Amniotic epithelial cell (primary cell): ENCODE measurements at regions not wholly inside any gene's neighbourhood (a gene's known extent, or its start where the extent isn't known, plus 50 kb on each side); places are given as distances from the start of the nearest gene placed in this dataset.
A peak's percentile ranks its signal among the peaks of the same experiment; 100 is the strongest.
"Not testable (repeated sequence)": the region's sequence is repeated elsewhere in the genome, so short reads cannot be mapped to it uniquely, and the experiment has no call there.

Source experiments
- DNase-seq: peaks from one replicate; pipeline ENCODE4 v3.0.0-alpha.2; 2010; ENCODE audit warnings: low read depth

DNA sequence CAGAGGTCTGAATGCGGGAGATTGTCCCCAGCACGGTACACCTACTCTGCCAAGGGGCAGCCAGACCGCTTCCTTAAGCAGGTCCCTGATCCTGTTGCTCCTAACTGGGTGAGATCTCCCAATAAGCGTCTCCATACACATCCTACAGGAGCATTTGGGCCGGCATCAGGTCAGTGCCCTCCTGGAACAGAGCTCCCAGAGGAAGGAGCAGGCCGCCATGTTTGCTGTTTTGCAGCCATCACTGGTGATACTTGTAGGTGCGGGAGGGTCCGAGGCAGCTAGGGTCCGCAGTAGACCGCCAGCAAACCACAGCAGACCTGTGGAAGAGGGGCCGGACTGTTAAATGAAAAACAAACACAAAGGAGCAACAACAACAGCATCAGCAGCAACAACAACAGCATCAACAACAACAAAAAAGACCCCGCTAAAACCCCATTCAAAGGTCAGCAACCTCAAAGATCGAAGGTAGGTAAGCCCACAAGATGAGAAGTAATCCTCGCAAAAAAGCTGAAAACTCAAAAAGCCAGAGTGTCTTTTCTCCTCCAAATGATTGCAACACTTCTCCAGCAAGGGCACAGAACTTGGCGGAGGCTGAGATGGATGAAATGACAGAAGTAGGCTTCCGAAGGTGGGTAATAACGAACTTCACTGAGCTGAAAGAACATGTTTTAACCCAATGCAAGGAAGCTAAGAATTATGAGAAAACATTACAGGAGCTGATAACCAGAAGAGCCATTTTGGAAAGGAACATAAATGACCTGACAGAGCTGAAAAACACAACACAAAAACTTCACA lies 79.0 kb upstream of the CDH7 start:
- DNase-seq = no peak

DNA sequence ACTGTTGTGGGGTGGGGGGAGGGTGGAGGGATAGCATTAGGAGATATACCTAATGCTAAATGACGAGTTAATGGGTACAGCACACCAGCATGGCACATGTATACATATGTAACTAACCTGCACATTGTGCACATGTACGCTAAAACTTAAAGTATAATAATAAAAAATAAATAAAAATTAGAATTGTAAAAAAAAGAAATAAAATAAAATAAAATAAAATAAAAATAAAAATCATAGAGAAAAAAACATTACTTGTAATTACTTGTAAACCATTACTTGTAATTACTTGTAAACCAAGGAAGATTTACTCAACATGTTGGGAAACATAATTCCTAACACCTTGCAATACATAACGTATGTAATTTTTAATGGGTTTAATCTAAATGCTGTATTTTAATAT lies 80.7 kb upstream of the CDH7 start:
- DNase-seq = not testable (repeated sequence)

DNA sequence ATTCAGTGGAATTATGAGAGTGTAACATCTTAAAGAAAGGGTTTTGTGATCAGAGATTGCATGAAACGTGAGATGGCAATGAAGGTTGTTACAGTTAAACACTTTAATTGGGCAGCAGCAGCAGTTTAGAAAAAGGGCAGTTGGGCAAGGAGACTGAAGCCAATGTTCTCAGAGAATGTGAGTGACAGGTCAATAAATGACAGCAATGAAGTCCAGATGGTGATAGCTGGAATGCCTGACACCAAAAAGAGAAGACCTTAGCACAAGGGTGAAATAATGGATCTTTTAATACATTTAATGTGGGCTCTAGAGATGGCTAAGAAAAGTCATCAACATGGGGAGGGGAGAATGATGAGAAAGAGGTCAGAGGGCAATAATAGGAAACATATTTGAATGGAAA lies 89.4 kb upstream of the CDH7 start:
- DNase-seq = no peak

DNA sequence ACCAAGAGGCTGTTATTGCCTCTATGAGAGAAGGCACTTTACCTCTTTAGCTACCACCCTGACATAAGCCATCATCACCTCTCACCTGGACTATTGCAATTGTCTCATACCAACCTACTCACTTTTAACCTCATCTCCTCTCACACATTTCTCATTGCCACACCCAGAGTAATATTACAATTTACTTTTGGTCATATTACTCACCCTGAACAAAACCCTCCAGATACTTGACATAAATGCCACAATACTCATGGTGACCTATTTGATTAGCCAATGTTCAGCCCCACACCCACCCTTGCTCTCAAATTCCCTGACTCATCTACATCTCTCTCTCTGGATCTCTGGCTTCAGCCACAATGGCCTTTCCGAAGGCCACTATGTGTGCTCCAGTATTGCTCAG lies 90.9 kb upstream of the CDH7 start:
- DNase-seq = peak; percentile 0

DNA sequence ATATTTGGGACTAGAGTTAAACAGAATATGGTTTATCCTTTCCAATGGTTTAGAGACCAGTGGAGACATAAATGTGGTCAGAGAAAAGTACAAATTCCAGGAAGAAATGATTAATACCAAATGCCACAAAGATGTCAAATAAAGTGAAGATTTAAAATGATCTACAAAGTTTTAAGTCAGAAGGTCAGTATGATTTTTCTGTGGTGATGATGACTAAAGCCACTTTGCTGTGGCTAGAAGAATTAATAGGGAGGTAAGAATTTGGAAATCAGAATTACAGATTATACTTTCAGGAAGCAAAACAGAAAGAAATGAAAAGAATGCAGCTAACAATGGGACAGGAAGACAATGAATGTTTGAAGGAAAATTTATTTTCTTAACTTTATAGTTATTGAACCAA lies 91.5 kb upstream of the CDH7 start:
- no peak for DNase-seq

DNA sequence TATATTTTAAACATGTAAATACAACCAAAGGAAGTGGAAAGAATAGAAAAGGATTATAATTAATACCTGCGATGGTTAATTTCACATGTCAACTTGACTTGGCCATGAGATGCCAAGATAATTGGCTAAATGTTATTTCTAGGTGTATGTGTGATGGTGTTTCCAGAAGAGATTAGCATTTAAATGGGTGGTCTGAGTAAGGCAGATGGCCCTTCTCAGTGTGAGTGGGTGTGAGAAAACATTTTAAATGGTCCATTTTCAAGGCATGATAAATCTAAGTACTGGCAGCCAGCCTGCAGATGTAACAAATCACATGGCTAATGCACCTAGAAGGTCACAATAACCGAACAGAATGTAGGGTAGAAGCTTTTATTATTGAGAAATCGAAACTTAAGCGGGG lies 99.6 kb upstream of the CDH7 start:
- no peak for DNase-seq

DNA sequence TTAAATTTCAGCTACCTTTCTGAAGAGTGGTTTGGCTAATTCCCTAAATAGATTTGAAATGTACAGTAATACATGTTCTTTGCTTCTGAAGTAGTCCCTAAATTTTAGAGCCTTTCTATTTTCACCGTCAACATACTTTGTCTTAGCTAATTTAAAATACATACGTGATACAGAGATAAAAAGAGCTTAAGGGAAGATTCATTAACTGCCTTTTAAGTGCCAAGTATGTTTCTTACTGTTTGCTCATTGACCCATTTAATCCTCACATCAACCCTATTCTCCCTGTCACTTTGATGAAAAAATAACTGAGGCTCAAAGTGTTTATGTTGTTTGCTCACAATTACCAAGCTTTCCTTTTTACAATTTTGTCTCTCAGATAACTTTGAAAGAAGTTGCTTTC lies 118.6 kb upstream of the CDH7 start:
- DNase-seq = no peak

DNA sequence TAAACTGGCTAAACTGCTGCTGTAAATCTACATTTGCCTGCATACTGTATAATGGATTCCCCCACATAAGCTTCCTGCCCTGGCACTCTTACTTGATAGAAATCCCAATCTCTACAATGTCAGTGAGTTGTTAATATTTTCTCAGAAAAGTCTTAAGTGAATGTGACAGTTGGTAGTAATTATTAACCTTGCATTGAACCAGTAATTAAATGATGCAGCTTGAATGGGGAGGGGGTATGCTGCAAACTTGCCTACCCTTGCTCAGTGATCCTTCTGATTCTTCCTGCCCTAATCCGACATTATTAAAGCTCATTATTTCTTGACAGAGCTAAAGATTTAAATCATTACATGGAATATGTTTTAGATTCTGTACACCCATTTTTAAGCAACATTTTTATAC lies 119.0 kb upstream of the CDH7 start:
- no peak for DNase-seq

DNA sequence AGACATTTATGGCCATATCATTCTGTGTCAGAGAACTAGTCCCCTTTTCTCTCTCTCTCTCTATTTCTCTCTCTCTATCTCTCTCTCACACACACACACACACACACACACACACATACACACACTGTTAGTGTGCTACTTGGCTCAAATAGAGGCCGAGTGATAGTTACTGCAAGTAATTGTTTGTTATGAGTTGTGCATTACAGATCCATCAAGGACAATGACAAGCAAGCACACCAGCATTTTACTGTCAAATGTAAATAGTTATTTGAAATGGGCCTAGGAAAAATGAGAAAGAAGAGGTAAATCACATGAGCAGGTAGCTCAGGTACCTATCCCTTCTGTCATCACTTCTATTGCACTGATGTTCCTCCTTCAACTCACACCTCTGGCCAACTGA lies 122.4 kb upstream of the CDH7 start:
- no peak for DNase-seq

DNA sequence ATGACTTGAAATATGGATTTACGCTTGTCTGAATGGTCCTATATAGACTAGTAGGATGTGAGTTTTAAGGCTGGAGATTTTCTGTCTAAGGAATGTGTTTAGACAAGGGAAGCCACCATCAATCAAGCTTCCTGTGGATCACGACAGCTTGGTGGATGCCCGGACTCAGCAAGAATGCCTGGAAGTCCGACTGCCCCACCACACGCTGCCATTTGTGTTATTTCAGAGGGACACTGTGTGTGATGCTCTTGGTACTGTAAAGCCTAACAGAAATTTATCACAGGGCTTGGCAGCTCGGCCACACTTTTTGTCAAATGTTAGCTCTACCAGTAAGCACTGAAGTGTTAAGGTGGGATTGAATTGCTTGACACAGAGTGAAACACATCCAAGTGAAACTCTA lies 127.1 kb upstream of the CDH7 start:
- DNase-seq = no peak

DNA sequence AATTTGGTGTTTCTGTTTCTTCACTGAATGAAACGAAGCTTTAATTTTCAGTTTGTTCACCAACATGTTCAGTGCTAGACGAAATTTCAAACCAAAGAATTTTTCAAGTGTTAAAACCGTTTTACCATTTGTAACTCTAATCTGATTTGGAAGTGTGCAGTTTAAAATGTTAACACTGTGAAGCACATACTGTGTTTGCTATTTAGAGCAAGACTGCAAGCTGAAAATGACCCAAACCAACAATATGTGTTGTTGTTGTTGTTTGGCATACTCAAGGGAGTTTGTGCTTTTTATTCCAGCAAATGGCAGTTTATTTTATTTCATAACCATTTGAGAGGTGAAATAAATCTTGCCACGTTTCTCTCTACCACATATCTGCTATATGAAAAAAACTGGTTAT lies 128.4 kb upstream of the CDH7 start:
- no peak for DNase-seq

DNA sequence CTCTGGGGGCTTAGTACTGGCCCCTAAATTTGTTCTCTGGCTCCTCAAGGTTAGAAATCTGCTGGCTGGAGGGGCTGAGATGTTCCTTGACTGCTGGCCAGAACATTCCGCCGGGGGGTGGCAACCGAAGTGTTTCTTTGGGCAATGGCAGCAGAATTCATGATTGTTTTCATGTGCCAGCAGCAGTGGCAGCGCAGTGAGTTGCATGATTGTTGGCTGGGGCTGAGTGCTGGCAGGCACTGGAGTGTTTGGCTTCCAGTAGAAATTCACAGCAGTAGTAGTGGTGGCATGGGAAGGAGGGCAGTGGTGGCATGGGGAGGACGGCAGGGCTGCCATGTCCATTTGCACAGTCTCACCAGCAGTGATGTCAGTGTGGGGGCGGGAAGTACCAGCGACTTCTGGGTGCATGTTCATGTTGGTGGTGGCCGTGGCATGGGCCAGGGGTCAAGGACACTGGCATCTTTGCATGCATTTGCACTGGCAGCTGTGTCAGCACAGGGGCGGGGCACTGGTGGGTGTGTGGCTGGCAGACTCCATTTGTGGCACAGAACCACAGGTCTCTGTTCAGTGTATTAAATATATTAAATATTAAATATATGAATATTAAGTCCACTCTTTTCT lies 130.6 kb upstream of the CDH7 start:
- DNase-seq = no peak

DNA sequence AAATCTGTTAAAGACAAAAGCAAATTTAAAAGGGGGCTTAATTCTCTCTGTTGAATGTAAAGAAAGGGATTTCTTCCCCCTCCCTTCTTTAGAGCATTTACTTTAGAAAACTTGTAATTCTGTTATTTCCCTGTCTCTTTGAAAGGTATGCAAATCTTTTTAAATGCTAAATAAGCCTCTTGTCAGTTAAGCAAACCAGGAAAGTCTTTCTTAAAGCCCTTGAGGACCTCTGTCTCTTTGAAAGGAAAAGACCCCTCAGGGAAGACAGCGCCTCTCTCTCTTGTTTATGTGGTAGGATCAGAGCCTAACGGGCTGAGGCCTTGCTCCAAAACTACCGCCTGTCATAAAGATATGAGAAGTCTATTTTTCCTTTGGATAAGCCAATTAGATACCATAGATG lies 139.9 kb upstream of the CDH7 start:
- no peak for DNase-seq

DNA sequence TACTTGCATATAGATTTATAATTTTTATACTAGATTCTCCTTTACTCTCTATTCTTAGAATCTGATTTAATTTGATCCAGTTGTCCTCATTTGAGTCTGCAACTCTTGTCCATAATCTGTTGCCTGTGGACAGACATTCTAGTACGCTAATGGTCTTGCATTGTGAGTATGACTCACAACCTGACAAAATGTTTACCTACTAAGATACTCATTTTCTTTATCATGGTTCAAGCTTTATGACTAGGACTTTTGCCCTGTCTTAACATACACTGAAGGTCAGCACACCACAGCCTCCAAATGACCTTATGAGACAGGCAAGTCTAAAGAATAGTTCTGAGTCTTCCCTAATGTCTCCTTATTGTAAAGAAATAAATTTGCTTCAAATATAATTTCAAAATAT lies 142.3 kb upstream of the CDH7 start:
- DNase-seq = no peak

DNA sequence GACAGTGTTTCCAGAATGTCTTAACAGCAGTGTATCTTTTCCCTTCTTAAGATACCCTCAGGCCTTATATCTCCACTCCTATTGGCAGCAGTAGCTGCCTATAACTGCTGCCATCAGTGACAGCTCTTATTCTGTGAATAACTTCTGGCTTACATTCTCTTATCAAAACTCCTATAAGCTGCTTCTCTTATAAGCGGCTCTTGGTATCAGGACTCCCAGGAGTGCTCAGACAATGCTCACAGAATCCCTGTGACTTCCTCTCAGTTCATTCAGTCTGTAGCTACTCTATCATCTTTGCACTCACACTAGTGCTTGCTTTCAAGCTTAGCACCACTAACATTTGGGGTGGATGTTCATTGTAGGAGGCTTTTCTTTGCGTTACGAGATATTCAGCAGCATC lies 143.7 kb upstream of the CDH7 start:
- DNase-seq = no peak

DNA sequence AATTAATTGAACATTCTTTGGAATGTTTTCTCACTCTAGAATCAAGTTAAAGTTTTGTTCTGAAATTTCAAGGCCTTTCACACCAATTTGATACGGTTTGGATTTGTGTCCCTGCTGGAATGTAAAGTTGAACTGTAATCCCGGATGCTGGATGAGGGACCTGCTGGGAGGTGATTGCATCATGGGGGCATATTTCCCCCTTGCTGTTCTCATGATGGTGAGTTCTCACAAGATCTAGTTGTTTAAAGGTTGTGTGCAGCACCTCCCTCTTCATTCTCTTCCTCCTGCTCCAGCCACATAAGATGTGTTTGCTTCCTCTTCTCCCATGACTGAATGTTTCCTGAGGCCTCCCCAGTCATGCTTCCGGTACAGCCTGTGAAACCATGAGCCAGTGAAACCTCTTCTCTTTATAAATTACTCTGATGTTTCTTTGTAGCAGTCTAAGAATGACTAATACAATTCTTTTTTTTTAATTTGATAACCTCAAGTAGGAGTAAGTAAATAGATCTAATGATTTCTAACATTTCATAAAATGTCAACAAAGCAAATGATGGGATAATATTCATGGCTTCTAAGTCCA lies 144.2 kb upstream of the CDH7 start:
- no peak for DNase-seq

DNA sequence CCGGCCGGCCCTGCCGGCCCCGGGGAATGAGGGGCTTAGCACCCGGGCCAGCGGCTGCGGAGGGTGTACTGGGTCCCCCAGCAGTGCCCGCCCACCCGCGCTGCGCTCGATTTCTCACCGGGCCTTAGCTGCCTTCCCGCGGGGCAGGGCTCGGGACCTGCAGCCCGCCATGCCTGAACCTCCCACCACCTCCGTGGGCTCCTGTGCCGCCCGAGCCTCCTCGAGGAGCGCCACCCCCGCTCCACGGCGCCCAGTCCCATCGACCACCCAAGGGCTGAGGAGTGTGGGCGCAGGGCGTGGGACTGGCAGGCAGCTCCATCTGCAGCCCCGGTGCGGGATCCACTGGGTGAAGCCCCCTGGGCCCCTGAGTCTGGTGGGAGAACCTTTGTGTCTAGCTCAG lies 145.5 kb upstream of the CDH7 start:
- not testable (repeated sequence) for DNase-seq

DNA sequence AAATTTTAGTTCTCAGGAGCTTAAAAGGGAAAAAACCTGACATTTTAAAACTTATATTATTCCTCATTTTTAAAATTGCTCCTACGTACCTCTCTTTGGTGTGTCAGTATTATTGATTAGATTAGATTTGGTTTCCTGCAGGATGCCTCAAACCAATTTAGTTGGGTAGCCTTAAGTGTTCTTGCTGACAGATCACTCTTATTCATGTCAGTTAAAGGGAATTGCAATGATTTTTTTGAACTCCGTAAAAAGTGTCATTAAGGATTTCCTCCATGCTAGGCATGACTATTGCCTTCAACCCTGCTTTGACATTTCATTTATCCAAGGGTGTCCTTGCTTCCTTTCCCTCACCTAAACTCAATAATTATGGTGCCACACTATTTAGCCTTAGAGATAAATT lies 149.0 kb upstream of the CDH7 start:
- no peak for DNase-seq

DNA sequence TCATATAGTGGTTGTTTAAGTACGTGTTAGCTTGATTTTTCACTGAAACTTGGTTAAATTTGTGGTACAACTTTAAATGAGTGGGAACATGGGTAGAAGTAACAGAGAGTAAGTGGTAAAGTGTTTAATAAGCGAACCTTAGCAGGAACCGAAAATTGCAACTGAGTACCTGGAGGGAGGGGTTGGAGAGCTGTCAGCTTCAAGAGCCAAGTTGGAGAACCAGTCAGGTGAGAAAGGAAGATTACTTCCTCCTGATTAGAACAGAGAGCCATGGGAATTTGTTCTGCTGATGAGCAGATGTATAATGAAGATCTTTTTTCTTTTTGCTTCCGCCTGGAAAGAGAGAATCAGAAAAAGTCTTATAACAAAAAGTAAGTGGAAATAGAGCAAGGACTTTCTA lies 158.4 kb upstream of the CDH7 start:
- DNase-seq = no peak

DNA sequence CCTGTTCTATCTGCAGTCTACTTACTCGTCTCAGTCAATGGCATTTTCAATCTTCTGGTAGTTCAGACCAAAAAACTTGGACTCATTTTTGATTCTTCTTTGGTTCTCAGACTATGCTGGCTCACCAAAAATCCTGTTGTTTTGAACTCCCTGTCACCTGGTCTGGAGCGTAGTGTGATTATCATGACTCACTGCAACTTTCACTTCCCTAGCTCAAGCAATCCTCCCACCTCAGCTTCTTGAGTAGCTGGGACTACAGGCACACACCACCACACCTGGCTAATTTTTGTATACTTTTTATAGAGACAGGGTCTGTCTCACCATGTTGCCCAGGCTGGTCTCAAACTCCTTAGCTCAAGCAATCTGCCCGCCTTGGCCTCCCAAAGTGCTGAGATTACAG lies 163.3 kb upstream of the CDH7 start:
- no peak for DNase-seq

DNA sequence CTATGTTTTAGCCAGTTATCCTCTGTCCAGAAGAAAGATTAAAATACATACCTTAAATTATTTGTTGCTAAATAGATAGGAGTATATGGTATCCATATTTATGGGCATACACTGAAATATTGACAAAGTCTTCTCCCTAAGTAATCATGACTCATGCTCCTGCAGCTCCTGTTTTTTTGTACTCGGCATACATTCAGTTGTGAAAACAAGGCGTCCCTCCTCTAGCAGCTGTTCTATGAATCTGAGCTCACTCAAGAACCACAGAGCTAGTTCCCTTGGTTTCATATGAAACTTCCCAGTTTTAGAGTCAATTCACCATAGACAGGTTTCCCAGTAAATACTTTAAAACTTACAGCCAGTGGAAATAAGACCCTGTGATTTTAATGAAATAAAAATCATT lies 168.7 kb upstream of the CDH7 start:
- DNase-seq = not testable (repeated sequence)

DNA sequence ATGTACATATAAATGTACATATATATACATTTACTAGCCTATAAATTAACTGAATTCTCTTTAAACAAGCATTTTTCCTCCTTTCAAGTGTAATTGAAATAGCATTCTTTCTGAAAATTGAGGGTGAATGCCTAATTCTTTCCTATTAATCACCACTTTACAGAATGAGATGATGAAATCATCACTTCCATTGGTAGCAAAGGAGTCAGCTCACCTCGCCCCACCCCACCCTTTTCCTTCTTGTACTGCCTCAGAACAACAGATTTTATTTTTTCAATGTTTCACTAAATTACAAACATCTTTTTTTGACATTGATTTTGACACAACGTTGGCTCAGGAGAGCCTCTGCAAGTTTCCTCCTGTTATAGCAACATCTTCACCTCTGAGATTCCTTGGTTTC lies 181.9 kb upstream of the CDH7 start:
- DNase-seq = no peak

DNA sequence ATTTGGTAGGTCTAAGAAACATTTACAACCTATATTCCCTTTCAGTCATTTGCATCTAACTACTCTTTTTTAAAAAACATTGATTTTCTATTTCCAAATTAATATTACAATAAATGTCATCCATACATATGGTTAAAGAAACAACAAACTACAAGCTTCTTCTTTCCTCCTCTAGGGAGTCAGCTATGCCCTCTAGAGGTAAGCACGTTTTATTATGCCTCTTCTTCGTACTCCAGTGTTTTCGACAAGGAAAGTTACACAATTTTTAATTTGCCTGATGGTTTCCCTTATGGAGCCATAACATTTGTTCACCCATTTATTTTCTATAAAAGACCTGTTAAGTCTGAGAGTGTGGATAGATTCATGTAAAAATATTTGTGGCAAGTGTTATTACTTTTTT lies 183.4 kb upstream of the CDH7 start:
- DNase-seq = peak; percentile 0

DNA sequence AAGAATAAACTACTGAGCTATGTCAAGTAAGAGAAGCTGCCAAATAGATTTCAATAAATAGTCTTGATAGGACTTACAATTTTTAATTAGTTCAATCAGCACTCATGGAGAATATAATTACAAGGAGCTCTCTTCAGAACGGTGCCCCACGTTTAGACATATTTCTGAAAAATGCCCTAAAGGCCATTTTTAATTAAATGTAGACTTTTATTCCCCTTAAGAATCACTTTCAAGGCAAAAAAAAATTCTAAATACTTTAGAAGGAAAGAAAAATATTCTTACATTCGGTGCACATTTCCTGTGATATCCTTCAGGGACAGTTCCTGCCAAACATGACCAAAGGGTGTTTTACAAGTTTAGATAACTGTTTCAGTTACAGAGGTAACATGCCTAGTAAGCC lies 202.5 kb upstream of the CDH7 start:
- DNase-seq = no peak
